ENCODE measurements at regions not wholly inside any gene's neighbourhood (a gene's known extent, or its start where the extent isn't known, plus 50 kb on each side); places are given as distances from the start of the nearest gene placed in this dataset.

- TF ChIP-seq CTCF (IDR thresholded peaks at IDR 0.05; ENCODE audit: low read length, missing control alignments): no peak
- no peak overlapping the region for H3K4me3 ChIP-seq (replicated peaks; ENCODE audit: low read depth, low read length)
- DNase-seq (ENCODE audit: low read depth): no peak
These were observed 377.3 kb upstream of the SULF2 start for GRCh38 chr20:48162621-48163020.

- DNase-seq (ENCODE audit: low read depth): no peak
- TF ChIP-seq CTCF (IDR thresholded peaks at IDR 0.05; ENCODE audit: low read length, missing control alignments): no peak
- H3K4me3 ChIP-seq (replicated peaks; ENCODE audit: low read depth, low read length): no peak overlapping the region
These were observed 374.1 kb upstream of the SULF2 start for GRCh38 chr20:48159145-48160008.

- DNase-seq (ENCODE audit: low read depth): peak; percentile 26
- no peak overlapping the region for H3K4me3 ChIP-seq (replicated peaks; ENCODE audit: low read depth, low read length)
- TF ChIP-seq CTCF (IDR thresholded peaks at IDR 0.05; ENCODE audit: low read length, missing control alignments): no peak
These were observed 372.7 kb upstream of the SULF2 start for GRCh38 chr20:48158014-48158413.

GRCh38 chr20:48156951-48157700, 371.8 kb upstream of the SULF2 start:
- no peak overlapping the region for H3K4me3 ChIP-seq (replicated peaks; ENCODE audit: low read depth, low read length)
- TF ChIP-seq CTCF (IDR thresholded peaks at IDR 0.05; ENCODE audit: low read length, missing control alignments): no peak
- no peak for DNase-seq (ENCODE audit: low read depth)

- no peak for DNase-seq (ENCODE audit: low read depth)
- no peak overlapping the region for H3K4me3 ChIP-seq (replicated peaks; ENCODE audit: low read depth, low read length)
- no peak for TF ChIP-seq CTCF (IDR thresholded peaks at IDR 0.05; ENCODE audit: low read length, missing control alignments)
These were observed 371.2 kb upstream of the SULF2 start for GRCh38 chr20:48156521-48156920.

GRCh38 chr20:48155268-48155667, 370.0 kb upstream of the SULF2 start:
- DNase-seq (ENCODE audit: low read depth): no peak
- H3K4me3 ChIP-seq (replicated peaks; ENCODE audit: low read depth, low read length): no peak overlapping the region
- no peak for TF ChIP-seq CTCF (IDR thresholded peaks at IDR 0.05; ENCODE audit: low read length, missing control alignments)

Data from fibroblast of pulmonary artery (primary cell).